ENCODE measurements at regions not wholly inside any gene's neighbourhood (a gene's known extent, or its start where the extent isn't known, plus 50 kb on each side); places are given as distances from the start of the nearest gene placed in this dataset.
"Not testable (repeated sequence)": the region's sequence is repeated elsewhere in the genome, so short reads cannot be mapped to it uniquely, and the experiment has no call there.

DNA sequence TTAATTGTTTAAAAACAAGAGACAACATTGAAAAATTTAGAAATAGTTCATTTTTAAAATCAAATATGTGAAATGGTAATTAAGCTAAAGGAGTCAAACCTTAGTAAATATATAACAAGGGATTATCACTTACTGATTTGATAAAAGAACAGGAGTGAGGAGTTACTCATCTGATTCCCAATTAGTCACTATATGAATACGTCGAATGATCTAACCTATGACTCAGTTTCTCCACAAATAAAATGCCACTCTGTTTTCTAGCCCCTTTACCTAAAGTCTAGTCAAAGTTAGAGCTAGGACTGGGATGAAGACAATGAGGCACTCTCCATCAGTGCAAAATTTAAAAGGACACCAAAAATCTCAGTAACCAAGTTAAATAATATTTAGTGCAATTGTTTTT, 70.4 kb upstream of the RASEF start:
- no peak for DNase-seq

DNA sequence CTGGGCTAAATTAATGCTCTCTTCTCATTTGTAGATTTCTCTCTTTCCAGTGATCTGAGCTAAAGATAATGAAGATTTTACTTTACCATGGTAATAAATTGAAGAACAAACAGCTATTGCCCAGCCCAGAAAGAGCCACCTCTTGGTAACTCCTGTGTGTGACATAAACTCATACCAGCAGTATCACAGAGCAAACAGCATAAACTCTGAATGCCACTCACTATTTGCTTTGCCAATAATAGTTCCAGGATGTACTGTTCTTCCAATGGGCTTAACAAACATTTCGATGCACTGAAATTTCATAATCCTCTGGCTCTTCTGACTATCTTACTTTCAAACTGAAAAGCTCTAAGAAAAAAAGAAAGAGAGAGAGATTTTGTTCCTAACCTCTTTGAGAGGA, 69.8 kb upstream of the RASEF start:
- no peak for DNase-seq

DNA sequence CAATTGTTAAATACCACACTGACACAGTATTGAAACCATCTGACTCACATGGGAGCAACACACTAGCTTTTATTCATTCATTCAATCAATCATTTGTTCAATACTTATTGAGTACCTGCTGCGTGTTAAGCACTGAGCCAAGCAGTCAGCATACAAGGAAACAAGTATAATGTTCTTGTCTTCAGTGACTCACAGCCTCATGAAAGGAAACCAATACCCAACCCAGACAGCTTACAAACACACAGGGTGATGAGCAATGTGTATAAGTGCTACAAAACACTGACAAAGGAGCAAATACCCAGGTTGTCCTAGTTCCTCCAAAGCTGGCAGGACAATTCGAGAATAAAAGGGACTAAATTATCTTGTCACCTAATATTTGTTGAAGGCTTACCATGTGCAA, 67.6 kb upstream of the RASEF start:
- DNase-seq, result no peak

DNA sequence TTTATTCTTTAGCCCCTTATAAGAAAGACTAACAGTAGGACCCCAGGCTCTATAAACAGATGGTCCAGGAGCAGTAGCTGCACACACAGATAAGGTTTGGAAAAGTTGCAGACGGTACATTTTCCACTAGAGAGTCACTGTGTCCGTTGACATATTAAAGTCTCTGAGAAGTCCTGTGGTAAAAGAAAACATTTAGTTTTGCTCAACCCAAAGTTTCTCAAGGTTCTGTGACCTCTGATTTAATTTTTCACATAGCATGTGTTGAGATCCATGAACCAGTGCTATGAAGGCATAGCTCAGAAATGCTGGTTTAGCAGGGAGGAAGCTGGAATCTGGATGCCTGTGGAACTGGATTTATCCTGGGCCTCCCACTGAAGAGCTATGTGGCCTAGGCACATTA, 62.7 kb upstream of the RASEF start:
- no peak for DNase-seq

DNA sequence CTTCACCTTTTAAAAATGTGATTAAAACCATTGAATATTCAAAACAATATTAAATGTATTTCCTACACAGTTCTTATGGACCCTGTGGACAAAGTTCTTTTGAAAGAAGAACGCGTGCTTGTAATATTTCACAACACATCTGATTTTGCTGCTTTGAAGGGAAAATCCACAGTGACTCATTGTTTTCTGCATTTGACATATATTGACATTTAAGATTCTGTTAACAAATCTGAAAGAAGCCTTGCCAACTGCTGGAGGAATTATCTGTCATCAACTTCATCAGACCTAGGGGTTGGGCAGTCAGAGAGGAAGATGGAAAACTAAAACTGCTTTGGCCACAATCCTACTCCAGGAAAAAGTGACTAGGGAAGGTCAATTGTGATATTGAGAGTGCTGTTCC, 56.9 kb upstream of the RASEF start:
- no peak for DNase-seq

DNA sequence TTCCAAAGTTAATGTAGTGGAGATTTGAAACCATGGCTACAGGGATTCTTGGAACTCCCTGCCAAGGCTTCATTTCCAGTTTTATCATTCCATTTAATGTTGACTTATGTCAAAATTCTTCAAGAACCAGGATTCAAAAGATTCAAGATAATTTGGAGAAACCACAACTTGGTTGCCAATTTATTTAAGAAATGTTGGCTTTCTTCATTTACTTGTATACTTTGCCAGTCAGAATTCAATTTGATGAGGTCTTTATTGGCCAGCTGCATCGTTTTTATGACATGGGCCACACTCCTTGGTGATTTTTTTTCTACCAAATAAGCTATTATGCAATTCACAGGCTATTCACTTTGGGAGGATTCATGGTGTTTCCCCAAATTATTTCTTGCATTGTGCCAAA, 53.1 kb upstream of the RASEF start:
- no peak for DNase-seq

DNA sequence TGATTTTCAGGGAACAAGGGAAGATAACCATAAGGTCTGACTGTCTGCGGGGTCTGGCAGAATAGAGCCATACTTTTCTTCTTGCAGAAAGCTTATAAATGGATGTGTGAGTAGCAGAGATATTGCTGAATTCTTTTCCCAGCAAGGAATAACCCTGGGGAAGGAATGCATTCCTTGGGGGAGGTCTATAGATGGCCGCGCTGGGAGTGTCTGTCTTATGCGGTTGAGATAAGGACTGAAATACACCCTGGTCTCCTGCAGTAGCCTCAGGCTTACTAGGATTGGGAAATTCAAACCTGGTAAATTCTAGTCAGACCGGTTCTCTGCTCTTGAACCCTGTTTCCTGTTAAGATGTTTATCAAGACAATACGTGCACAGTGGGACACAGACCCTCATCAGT, 50.5 kb upstream of the RASEF start:
- DNase-seq, result not testable (repeated sequence)

Measured in hematopoietic multipotent progenitor cell treated with erythropoietin and hydrocortisone succinate and interleukin-3 and kit ligand, for 8 days (in vitro differentiated cells).